IPS-15b (cell line): ENCODE measurements at regions not wholly inside any gene's neighbourhood (a gene's known extent, or its start where the extent isn't known, plus 50 kb on each side); places are given as distances from the start of the nearest gene placed in this dataset.

Experiments
- H3K27me3 ChIP-seq: one replicate; pipeline ENCODE4 v1.6.1; 2013; ENCODE audit warnings: low read length; ENCODE audit not compliant: control insufficient read depth, insufficient read depth
- H3K36me3 ChIP-seq: one replicate; pipeline ENCODE4 v1.6.1; 2013; ENCODE audit warnings: low read length; ENCODE audit not compliant: control insufficient read depth, insufficient read depth
- H3K4me1 ChIP-seq: one replicate; pipeline ENCODE4 v1.6.1; 2013; ENCODE audit warnings: mild to moderate bottlenecking, low read length; ENCODE audit not compliant: control insufficient read depth, insufficient read depth
- H3K4me3 ChIP-seq: one replicate; pipeline ENCODE4 v1.5.1; 2013; ENCODE audit warnings: low read depth, low read length
- H3K9ac ChIP-seq: one replicate; pipeline ENCODE4 v1.6.1; 2013; ENCODE audit warnings: low read depth, mild to moderate bottlenecking, low read length
- H3K9me3 ChIP-seq: one replicate; pipeline ENCODE4 v1.6.1; 2013; ENCODE audit warnings: mild to moderate bottlenecking, low read length; ENCODE audit not compliant: control insufficient read depth, insufficient read depth

GRCh38 chr9:16075696-16076095, 522.9 kb downstream of the CCDC171 start:
- H3K9me3 ChIP-seq = no peaks in the 10 kb centered on the region
- H3K4me1 ChIP-seq = no peaks in the 10 kb centered on the region
- no peaks in the 10 kb centered on the region for H3K36me3 ChIP-seq
- no peaks in the 10 kb centered on the region for H3K27me3 ChIP-seq
- no peak overlapping the region for H3K4me3 ChIP-seq
- H3K9ac ChIP-seq = no peak overlapping the region

- Histone ChIP-seq H3K27me3 (no peaks in the 10 kb centered on the region), H3K9me3 (no peaks in the 10 kb centered on the region), H3K9ac (no peak overlapping the region), H3K36me3 (no peaks in the 10 kb centered on the region), H3K4me3 (no peak overlapping the region), H3K4me1 (no peaks in the 10 kb centered on the region)
Measured at GRCh38 chr9:16076511-16076910, 523.7 kb downstream of the CCDC171 start.

- no peaks in the 10 kb centered on the region for H3K27me3 ChIP-seq
Measured at GRCh38 chr9:16082796-16083195, 530.0 kb downstream of the CCDC171 start.

GRCh38 chr9:16085167-16085726, 532.4 kb downstream of the CCDC171 start:
- no peaks in the 10 kb centered on the region for H3K9me3 ChIP-seq
- no peaks in the 10 kb centered on the region for H3K27me3 ChIP-seq
- no peaks in the 10 kb centered on the region for H3K36me3 ChIP-seq
- no peak overlapping the region for H3K4me3 ChIP-seq
- H3K9ac ChIP-seq = no peak overlapping the region
- H3K4me1 ChIP-seq = no peaks in the 10 kb centered on the region

More at GRCh38 chr9:16082796-16083195, 530.0 kb downstream of the CCDC171 start:
- no peaks in the 10 kb centered on the region for H3K4me1 ChIP-seq
- no peaks in the 10 kb centered on the region for H3K9me3 ChIP-seq
- H3K36me3 ChIP-seq = no peaks in the 10 kb centered on the region
- no peak overlapping the region for H3K4me3 ChIP-seq
- no peak overlapping the region for H3K9ac ChIP-seq

GRCh38 chr9:16090907-16091629, 538.2 kb downstream of the CCDC171 start:
- Histone ChIP-seq H3K27me3 (no peaks in the 10 kb centered on the region), H3K36me3 (no peaks in the 10 kb centered on the region), H3K4me1 (no peaks in the 10 kb centered on the region), H3K4me3 (no peak overlapping the region), H3K9me3 (no peaks in the 10 kb centered on the region), H3K9ac (no peak overlapping the region)

- Histone ChIP-seq H3K27me3 (no peaks in the 10 kb centered on the region), H3K9ac (no peak overlapping the region), H3K4me1 (no peaks in the 10 kb centered on the region), H3K4me3 (no peak overlapping the region), H3K9me3 (no peaks in the 10 kb centered on the region), H3K36me3 (no peaks in the 10 kb centered on the region)
Measured at GRCh38 chr9:16092142-16093091, 539.6 kb downstream of the CCDC171 start.

GRCh38 chr9:16098306-16098705, 545.5 kb downstream of the CCDC171 start:
- Histone ChIP-seq H3K4me1 (no peaks in the 10 kb centered on the region), H3K36me3 (no peaks in the 10 kb centered on the region), H3K4me3 (no peak overlapping the region), H3K9me3 (no peaks in the 10 kb centered on the region), H3K9ac (no peak overlapping the region), H3K27me3 (no peaks in the 10 kb centered on the region)

- no peak overlapping the region for H3K9ac ChIP-seq
- H3K4me3 ChIP-seq = no peak overlapping the region
- H3K27me3 ChIP-seq = no peaks in the 10 kb centered on the region
- no peaks in the 10 kb centered on the region for H3K36me3 ChIP-seq
- H3K9me3 ChIP-seq = no peaks in the 10 kb centered on the region
- H3K4me1 ChIP-seq = no peaks in the 10 kb centered on the region
Measured at GRCh38 chr9:16099732-16100536, 547.1 kb downstream of the CCDC171 start.

GRCh38 chr9:16100537-16101091, 547.8 kb downstream of the CCDC171 start:
- Histone ChIP-seq H3K9ac (no peak overlapping the region), H3K27me3 (no peaks in the 10 kb centered on the region), H3K36me3 (no peaks in the 10 kb centered on the region), H3K4me1 (no peaks in the 10 kb centered on the region), H3K9me3 (no peaks in the 10 kb centered on the region), H3K4me3 (no peak overlapping the region)

GRCh38 chr9:16102154-16102553, 549.3 kb downstream of the CCDC171 start:
- Histone ChIP-seq H3K4me1 (peaks cover 3% of the 10 kb centered on the region), H3K27me3 (no peaks in the 10 kb centered on the region), H3K9ac (no peak overlapping the region)

More at GRCh38 chr9:16102154-16102553, 549.3 kb downstream of the CCDC171 start:
- H3K4me3 ChIP-seq = no peak overlapping the region
- no peaks in the 10 kb centered on the region for H3K36me3 ChIP-seq
- no peaks in the 10 kb centered on the region for H3K9me3 ChIP-seq
